ENCODE measurements at regions not wholly inside any gene's neighbourhood (a gene's known extent, or its start where the extent isn't known, plus 50 kb on each side); places are given as distances from the start of the nearest gene placed in this dataset.

DNA sequence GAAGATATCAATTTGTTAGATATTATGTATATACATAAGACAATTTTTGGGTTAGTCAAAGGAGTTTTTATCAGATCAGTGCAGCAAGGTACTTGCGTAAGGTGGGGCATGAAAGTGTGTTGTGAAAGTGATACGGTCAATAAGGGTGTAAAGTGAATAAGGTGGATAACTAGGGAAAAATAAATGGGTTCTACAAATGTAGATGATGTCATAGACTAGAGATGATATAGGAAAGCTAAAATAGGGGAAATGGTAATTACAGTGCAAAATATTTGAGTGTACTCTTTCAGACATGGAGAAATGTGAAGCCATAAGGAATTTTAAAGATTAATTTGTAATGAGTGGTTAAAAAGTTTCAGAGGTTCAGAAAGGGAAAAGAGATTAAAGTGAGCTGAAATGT, 180.6 kb upstream of the KHDRBS2 start:
- no peaks in the 10 kb centered on the region for H3K9me3 ChIP-seq (ENCODE audit: control insufficient read depth, insufficient read depth, low read depth, low read length)
- H3K27me3 ChIP-seq (ENCODE audit: control insufficient read depth, insufficient read depth, low read length), result no peaks in the 10 kb centered on the region
- H3K36me3 ChIP-seq (ENCODE audit: control insufficient read depth, insufficient read depth, low read length), result no peaks in the 10 kb centered on the region
- H3K4me1 ChIP-seq (ENCODE audit: control insufficient read depth, insufficient read depth, low read length), result no peaks in the 10 kb centered on the region
- H3K4me3 ChIP-seq (ENCODE audit: low read depth, low read length), result no peak overlapping the region
- no peak overlapping the region for H3K27ac ChIP-seq (ENCODE audit: low read depth, low read length)
- H3K9ac ChIP-seq (ENCODE audit: low read length), result no peak overlapping the region

DNA sequence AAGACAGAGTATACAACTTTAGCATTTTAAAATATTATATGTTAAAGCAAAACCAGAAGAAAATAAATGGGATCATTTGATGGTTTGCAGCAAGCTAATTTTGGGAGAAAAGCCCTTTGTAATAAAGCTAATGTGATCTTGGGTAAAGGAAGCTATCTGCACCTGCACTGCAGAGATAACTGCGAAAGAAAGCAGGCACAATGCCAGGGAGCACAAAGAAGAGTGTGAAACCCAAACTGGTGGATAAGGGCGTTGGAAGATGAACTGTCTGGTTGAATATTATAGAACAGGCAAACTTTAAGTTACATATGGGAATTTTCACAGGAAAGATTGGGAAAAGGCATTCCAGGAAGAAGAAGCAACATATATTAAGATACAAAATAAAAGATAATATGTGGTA, 179.2 kb upstream of the KHDRBS2 start:
- Histone ChIP-seq H3K9ac (ENCODE audit: low read length) (no peak overlapping the region), H3K27me3 (ENCODE audit: control insufficient read depth, insufficient read depth, low read length) (no peaks in the 10 kb centered on the region), H3K36me3 (ENCODE audit: control insufficient read depth, insufficient read depth, low read length) (no peaks in the 10 kb centered on the region), H3K4me3 (ENCODE audit: low read depth, low read length) (no peak overlapping the region), H3K4me1 (ENCODE audit: control insufficient read depth, insufficient read depth, low read length) (no peaks in the 10 kb centered on the region), H3K9me3 (ENCODE audit: control insufficient read depth, insufficient read depth, low read depth, low read length) (no peaks in the 10 kb centered on the region), H3K27ac (ENCODE audit: low read depth, low read length) (no peak overlapping the region)

DNA sequence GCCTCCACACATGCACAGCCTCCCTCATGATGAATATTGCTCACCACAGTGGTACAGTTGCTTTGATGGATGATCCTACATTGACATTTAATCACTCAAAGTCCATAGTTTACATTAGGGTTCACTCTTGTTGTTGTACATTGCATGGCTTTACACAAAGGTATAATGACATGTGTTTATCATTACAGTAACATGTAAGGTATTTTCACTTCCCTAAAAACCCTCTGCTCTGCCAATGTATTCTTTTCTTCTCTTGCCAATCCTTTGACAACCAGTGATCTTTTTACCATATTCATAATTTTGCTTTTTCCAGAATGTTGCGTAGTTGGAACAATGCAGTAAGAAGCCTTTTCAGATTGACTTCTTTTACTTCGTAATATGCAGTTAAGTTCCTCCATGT, 166.6 kb upstream of the KHDRBS2 start:
- Histone ChIP-seq H3K4me1 (ENCODE audit: control insufficient read depth, insufficient read depth, low read length) (peaks cover 5% of the 10 kb centered on the region; the same call in 1 of the 2 replicates), H3K27me3 (ENCODE audit: control insufficient read depth, insufficient read depth, low read length) (no peaks in the 10 kb centered on the region), H3K4me3 (ENCODE audit: low read depth, low read length) (no peak overlapping the region), H3K9me3 (ENCODE audit: control insufficient read depth, insufficient read depth, low read depth, low read length) (no peaks in the 10 kb centered on the region), H3K9ac (ENCODE audit: low read length) (no peak overlapping the region), H3K27ac (ENCODE audit: low read depth, low read length) (no peak overlapping the region), H3K36me3 (ENCODE audit: control insufficient read depth, insufficient read depth, low read length) (no peaks in the 10 kb centered on the region)

DNA sequence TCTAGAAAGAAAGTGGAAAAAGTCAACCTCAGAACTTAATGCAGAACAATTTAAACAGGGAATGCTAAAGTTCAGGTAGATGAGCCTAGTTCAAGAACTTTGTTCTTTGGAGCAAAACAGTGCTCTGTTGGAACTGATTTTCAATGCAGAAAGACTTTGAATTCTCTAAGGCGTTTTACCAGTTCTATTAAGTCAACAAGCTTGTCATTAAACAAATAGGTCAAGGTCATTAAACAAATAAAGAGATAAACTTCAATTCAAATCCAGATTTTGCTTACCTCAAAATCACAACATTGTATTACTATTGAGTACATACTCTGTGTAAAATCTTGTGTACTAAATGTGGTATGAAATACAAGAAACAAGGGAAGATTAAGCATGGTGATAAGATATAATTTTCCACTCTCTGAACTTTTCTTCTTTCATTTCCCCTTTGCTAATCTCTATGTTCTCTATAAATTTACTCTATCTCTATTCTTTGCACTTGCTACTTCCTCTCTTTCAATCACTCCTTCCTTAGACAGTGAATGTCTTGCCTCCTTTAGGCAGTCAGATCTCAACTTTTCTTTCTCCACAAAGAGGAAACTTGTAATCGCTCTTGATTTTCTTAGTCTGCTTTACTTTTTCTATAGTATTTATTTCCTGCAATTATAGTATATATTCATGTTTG, 160.8 kb upstream of the KHDRBS2 start:
- Histone ChIP-seq H3K4me1 (ENCODE audit: control insufficient read depth, insufficient read depth, low read length) (peaks cover 6% of the 10 kb centered on the region; the same call in 1 of the 2 replicates), H3K36me3 (ENCODE audit: control insufficient read depth, insufficient read depth, low read length) (no peaks in the 10 kb centered on the region), H3K9ac (ENCODE audit: low read length) (no peak overlapping the region), H3K27ac (ENCODE audit: low read depth, low read length) (no peak overlapping the region), H3K9me3 (ENCODE audit: control insufficient read depth, insufficient read depth, low read depth, low read length) (no peaks in the 10 kb centered on the region), H3K4me3 (ENCODE audit: low read depth, low read length) (no peak overlapping the region), H3K27me3 (ENCODE audit: control insufficient read depth, insufficient read depth, low read length) (no peaks in the 10 kb centered on the region)

DNA sequence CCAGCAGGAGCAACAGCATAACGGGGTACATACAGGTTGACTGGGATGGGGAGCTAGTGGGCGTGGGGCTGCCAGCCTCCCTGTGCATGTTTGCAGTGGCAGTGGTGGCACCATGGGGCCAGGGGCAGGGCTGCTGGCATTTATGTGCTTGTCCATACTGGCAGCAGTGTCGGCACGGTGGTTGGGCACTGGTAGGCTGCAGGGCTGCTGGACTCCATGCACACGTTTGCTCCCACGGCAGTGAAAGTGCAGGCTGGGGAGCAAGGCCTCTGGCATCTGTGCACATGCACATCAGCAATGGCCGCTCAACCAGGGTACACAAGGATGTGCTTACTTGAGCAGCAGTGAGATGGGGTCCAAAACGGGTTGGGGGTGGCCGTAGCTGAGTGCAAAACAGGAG, 159.5 kb upstream of the KHDRBS2 start:
- Histone ChIP-seq H3K9me3 (ENCODE audit: control insufficient read depth, insufficient read depth, low read depth, low read length) (no peaks in the 10 kb centered on the region), H3K27me3 (ENCODE audit: control insufficient read depth, insufficient read depth, low read length) (no peaks in the 10 kb centered on the region), H3K4me3 (ENCODE audit: low read depth, low read length) (no peak overlapping the region), H3K9ac (ENCODE audit: low read length) (no peak overlapping the region), H3K27ac (ENCODE audit: low read depth, low read length) (no peak overlapping the region), H3K36me3 (ENCODE audit: control insufficient read depth, insufficient read depth, low read length) (no peaks in the 10 kb centered on the region), H3K4me1 (ENCODE audit: control insufficient read depth, insufficient read depth, low read length) (peaks cover 6% of the 10 kb centered on the region; the same call in 1 of the 2 replicates)

DNA sequence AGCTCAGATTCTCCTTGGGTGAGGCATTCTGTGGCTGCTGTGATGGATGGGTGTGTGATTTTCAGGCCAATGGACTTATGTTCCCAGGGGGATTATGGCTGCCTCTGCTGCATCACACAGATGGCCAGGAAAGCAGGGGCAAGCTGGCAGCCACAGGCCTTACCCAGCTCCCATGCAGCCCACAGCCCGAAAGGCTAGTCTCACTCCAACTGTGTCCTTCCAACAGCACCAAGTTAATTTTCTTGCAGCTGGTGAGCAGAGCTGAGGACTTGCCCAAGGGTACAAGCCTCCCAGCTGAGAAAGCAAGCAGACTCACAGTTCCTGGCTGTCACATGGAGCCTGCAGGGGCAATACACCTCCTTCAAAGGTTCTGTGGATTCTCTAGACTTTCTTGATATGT, 155.2 kb upstream of the KHDRBS2 start:
- no peaks in the 10 kb centered on the region for H3K36me3 ChIP-seq (ENCODE audit: control insufficient read depth, insufficient read depth, low read length)
- no peak overlapping the region for H3K4me3 ChIP-seq (ENCODE audit: low read depth, low read length)
- H3K9ac ChIP-seq (ENCODE audit: low read length), result no peak overlapping the region
- H3K27ac ChIP-seq (ENCODE audit: low read depth, low read length), result no peak overlapping the region
- H3K4me1 ChIP-seq (ENCODE audit: control insufficient read depth, insufficient read depth, low read length), result no peaks in the 10 kb centered on the region
- H3K9me3 ChIP-seq (ENCODE audit: control insufficient read depth, insufficient read depth, low read depth, low read length), result peaks cover 10% of the 10 kb centered on the region; the same call in 1 of the 2 replicates
- no peaks in the 10 kb centered on the region for H3K27me3 ChIP-seq (ENCODE audit: control insufficient read depth, insufficient read depth, low read length)

DNA sequence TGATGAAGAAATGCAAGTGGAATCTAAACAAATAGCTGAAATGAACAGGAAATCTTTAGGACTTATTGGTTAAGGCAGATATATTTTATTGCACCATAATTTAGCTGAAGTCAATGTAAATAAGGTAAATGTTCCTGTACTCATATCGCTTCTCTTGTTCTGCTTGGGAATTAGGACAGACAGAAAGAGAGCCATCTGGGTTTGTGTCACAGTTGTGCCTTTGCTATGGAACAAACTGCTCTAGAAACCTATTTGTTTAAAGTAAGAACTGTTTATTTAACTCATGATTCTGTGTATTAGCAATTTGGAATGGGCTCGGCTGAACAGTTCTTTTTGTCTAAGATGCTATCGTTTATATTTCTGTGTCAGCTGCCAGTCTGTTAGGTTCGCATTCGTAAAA, 143.8 kb upstream of the KHDRBS2 start:
- Histone ChIP-seq H3K27me3 (ENCODE audit: control insufficient read depth, insufficient read depth, low read length) (no peaks in the 10 kb centered on the region), H3K4me3 (ENCODE audit: low read depth, low read length) (no peak overlapping the region), H3K9me3 (ENCODE audit: control insufficient read depth, insufficient read depth, low read depth, low read length) (no peaks in the 10 kb centered on the region), H3K4me1 (ENCODE audit: control insufficient read depth, insufficient read depth, low read length) (no peaks in the 10 kb centered on the region), H3K27ac (ENCODE audit: low read depth, low read length) (no peak overlapping the region), H3K36me3 (ENCODE audit: control insufficient read depth, insufficient read depth, low read length) (no peaks in the 10 kb centered on the region), H3K9ac (ENCODE audit: low read length) (no peak overlapping the region)

DNA sequence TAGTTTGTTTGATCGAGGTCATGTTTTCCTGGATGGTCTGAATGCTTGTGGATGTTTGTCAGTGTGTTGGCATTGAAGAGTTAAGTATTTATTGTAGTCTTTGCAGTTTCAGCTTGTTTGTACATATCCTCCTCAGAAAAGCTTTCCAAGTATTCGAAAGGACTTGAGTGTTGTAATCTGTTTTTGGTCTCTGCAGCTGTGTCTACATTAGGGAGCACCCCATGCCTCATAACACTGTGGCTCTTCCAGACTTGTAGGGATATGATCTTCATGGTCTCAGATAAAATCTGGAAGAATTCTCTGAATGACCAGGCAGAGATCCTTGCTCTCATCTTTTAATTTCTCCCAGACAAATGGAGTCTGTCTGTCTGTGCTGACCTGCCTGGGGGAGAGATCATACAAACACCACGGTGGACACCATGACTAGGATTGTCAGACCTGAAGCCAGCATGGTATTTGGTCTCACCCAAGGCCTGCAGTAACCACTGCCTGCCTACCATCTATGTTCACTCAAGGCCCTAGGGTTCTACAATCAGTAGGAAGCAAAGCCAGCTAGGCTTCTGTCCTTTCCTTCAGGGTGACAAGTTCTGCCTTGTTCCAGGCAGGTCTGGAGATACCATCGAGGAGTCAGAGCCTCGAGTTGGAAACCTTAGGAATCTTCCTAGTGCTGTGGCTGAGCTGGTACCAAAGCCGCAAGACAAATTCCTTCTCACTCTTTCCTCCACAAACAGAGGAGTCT, 114.7 kb upstream of the KHDRBS2 start:
- no peak overlapping the region for H3K9ac ChIP-seq (ENCODE audit: low read length)

DNA sequence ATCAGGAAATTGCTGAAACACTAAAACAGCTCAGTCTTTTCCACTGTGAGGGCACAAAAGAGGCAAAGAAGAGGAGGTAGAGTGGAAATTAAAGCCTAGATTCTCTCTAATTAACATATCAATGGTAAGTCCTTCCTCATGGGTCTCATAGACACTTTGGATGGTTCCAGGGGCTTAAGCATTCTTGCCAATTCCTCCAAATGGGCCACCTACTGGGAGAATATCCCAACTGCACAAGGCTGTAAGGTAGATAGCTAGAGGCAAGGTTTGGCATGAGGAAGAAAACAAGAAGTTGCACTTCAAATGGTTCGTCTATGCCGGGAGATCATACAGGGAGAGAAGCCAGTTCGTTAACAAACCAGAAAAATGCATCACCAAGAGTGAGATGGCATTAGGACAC, 107.6 kb upstream of the KHDRBS2 start:
- Histone ChIP-seq H3K36me3 (ENCODE audit: control insufficient read depth, insufficient read depth, low read length) (no peaks in the 10 kb centered on the region), H3K9ac (ENCODE audit: low read length) (no peak overlapping the region), H3K27ac (ENCODE audit: low read depth, low read length) (no peak overlapping the region), H3K27me3 (ENCODE audit: control insufficient read depth, insufficient read depth, low read length) (no peaks in the 10 kb centered on the region), H3K4me3 (ENCODE audit: low read depth, low read length) (no peak overlapping the region), H3K9me3 (ENCODE audit: control insufficient read depth, insufficient read depth, low read depth, low read length) (no peaks in the 10 kb centered on the region), H3K4me1 (ENCODE audit: control insufficient read depth, insufficient read depth, low read length) (peaks cover 8% of the 10 kb centered on the region)

More for the DNA sequence above, 114.7 kb upstream of the KHDRBS2 start:
- no peaks in the 10 kb centered on the region for H3K9me3 ChIP-seq (ENCODE audit: control insufficient read depth, insufficient read depth, low read depth, low read length)
- H3K4me1 ChIP-seq (ENCODE audit: control insufficient read depth, insufficient read depth, low read length), result no peaks in the 10 kb centered on the region
- H3K4me3 ChIP-seq (ENCODE audit: low read depth, low read length), result no peak overlapping the region
- H3K27me3 ChIP-seq (ENCODE audit: control insufficient read depth, insufficient read depth, low read length), result no peaks in the 10 kb centered on the region
- H3K27ac ChIP-seq (ENCODE audit: low read depth, low read length), result no peak overlapping the region
- no peaks in the 10 kb centered on the region for H3K36me3 ChIP-seq (ENCODE audit: control insufficient read depth, insufficient read depth, low read length)

DNA sequence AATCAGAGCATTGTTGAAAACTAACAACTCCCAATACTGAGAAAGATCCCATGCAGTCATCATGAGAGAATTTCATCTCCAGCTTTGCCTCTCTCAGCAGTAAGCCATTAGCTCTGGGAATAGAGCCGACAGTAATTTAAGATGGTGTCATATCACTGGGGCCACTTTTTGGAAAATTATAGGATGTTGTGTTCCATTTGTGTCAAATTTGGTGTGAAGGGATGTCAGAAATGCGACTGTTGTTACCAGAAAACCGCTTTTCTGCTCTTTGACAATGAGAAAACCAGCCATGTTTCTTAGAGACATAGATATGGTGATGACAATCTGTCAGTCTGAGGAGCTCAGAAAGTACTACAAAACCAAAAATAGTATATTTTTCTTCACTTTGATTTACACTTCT, 106.3 kb upstream of the KHDRBS2 start:
- Histone ChIP-seq H3K9me3 (ENCODE audit: control insufficient read depth, insufficient read depth, low read depth, low read length) (no peaks in the 10 kb centered on the region), H3K4me1 (ENCODE audit: control insufficient read depth, insufficient read depth, low read length) (peaks cover 8% of the 10 kb centered on the region), H3K27ac (ENCODE audit: low read depth, low read length) (no peak overlapping the region), H3K9ac (ENCODE audit: low read length) (no peak overlapping the region), H3K4me3 (ENCODE audit: low read depth, low read length) (no peak overlapping the region), H3K27me3 (ENCODE audit: control insufficient read depth, insufficient read depth, low read length) (no peaks in the 10 kb centered on the region), H3K36me3 (ENCODE audit: control insufficient read depth, insufficient read depth, low read length) (no peaks in the 10 kb centered on the region)

DNA sequence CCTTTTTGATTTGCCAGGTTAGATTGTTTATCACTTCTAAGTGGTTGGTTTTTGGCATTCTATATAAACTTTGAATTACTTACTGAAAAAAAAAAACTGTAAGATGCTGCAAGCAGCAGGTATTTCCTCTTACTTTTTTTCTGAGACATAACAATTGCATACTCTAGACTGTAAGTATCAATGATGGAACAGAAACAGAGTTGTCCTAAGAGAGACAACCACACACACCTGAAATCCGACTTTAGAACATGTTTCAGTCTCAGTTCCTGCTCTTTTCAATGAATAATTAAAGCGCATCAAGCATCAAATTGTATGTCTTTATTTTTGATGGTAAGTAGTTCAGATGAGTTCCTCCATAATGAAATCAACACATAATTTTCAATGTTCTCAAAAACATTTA, 105.3 kb upstream of the KHDRBS2 start:
- H3K27ac ChIP-seq (ENCODE audit: low read depth, low read length), result no peak overlapping the region
- H3K4me1 ChIP-seq (ENCODE audit: control insufficient read depth, insufficient read depth, low read length), result peaks cover 8% of the 10 kb centered on the region
- no peaks in the 10 kb centered on the region for H3K9me3 ChIP-seq (ENCODE audit: control insufficient read depth, insufficient read depth, low read depth, low read length)
- no peaks in the 10 kb centered on the region for H3K27me3 ChIP-seq (ENCODE audit: control insufficient read depth, insufficient read depth, low read length)
- no peak overlapping the region for H3K4me3 ChIP-seq (ENCODE audit: low read depth, low read length)
- no peaks in the 10 kb centered on the region for H3K36me3 ChIP-seq (ENCODE audit: control insufficient read depth, insufficient read depth, low read length)
- no peak overlapping the region for H3K9ac ChIP-seq (ENCODE audit: low read length)

Data from HUES6 (cell line).